22Rv1 (cell line): ENCODE measurements at regions not wholly inside any gene's neighbourhood (a gene's known extent, or its start where the extent isn't known, plus 50 kb on each side); places are given as distances from the start of the nearest gene placed in this dataset.
"Not testable (repeated sequence)": the region's sequence is repeated elsewhere in the genome, so short reads cannot be mapped to it uniquely, and the experiment has no call there.

ENCODE experiments used
- H3K27ac ChIP-seq: fragments of 450-650 bp; 2 replicates; pipeline ENCODE4 v1.5.1; 2017
- ZFX ChIP-seq: fragments of 450-650 bp; IDR thresholded peaks from 2 replicates; pipeline ENCODE4 v1.6.1; 2017; ENCODE audit warnings: antibody characterized with exemption, borderline replicate concordance
- TF ChIP-seq, protein P1 (sequence below): fragments of 450-650 bp; IDR thresholded peaks from 2 replicates; pipeline ENCODE4 v1.5.1; 2017; ENCODE audit warnings: mild to moderate bottlenecking

DNA sequence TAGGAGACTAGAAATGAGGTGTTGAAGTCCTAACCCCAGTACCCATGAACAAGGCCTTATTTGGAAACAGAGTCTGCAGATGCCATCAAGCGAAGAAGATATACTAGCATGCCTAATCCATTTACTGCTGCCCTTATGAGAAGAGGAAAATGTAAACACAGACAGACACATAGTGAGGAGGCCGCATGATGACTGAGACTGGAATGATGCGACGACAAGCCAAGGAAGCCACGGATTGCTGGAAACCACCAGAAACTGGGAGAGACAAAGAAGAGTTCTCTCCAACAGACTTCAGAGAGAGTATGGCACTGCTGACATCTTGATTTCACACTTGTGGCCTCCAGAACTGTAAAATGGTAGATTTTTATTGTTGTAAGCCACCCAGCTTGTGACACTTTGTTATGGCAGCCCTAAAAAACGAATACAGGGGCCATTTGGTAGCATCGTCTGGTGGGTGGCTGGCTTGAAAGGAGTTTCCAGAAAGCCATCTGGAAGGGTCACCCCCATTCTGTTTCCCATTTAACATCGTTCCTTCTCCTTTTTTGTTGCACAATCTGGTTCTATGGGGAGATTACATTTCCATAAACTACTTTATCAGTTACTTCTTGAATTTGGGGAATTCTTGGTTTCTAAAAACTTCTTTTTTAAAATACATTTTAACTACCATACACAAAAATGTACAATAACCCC, 193.1 kb downstream of the HSD17B3 start:
- no peak for TF ChIP-seq ZFX

DNA sequence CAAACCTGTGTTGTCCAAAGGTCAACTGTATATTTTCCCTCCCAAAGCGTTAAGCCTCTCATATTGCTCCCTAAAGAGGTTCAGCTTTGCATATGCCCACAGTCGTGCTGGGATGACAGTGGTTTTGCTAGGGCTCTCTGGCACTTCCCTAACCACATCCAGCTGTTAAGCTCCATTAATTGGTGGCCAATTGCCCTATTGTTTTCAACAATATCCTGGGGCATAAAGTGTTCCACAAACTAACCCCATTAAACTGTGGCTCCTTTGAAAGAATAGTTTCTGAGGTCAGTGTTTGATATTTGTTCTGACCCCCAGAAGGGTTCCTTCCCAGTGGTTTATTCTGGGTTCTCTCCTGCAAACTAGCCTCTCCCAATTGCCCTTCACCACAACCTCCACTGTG, 194.5 kb downstream of the HSD17B3 start:
- no peak overlapping the region for H3K27ac ChIP-seq
- no peak for TF ChIP-seq ZFX
- TF ChIP-seq, protein P1, sequence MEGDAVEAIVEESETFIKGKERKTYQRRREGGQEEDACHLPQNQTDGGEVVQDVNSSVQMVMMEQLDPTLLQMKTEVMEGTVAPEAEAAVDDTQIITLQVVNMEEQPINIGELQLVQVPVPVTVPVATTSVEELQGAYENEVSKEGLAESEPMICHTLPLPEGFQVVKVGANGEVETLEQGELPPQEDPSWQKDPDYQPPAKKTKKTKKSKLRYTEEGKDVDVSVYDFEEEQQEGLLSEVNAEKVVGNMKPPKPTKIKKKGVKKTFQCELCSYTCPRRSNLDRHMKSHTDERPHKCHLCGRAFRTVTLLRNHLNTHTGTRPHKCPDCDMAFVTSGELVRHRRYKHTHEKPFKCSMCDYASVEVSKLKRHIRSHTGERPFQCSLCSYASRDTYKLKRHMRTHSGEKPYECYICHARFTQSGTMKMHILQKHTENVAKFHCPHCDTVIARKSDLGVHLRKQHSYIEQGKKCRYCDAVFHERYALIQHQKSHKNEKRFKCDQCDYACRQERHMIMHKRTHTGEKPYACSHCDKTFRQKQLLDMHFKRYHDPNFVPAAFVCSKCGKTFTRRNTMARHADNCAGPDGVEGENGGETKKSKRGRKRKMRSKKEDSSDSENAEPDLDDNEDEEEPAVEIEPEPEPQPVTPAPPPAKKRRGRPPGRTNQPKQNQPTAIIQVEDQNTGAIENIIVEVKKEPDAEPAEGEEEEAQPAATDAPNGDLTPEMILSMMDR = no peak

More for the DNA sequence above, 193.1 kb downstream of the HSD17B3 start:
- H3K27ac ChIP-seq = no peak overlapping the region

DNA sequence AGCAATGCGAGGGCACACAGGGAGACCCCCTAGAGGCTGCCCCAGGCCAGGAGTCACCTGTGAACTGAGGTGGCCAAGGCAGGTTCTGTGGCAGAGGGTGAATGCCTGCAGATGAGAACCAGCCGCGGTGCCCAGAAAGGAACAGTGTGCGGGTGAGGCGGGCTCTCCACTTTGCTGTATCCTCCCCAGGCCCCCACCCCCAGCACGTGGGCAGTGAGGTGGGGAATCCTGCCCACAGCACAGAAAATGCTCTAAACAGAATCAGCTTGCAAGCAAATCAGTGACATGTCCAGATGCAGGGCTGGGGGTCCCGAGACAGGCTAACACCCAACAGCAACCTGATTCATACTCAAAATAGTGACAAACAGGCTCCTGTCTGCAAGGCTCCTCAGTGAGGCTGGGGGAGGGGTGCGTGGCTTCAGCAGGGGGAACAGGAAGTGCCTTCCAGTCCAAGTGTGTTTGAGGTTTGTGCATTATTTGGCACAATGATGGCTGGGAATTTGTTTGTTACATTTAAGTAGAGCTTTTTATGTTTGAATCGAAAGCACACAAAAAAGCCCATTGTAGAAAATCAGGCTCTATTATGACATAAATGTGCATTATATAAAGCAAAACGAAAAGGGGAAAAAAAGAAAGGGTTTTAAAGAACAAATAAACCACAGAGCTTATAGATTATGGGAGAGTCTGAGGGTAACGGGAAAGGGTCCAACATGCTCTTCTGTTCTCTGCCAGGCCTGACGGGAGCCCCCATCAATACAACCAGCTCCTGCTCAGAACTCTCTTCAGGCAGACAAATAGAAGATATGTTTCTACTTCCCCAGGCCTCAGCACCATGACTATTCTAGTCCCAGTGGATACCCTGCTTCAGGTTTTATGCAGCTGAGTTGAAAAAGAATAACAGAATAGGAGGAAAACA, 201.3 kb downstream of the HSD17B3 start:
- TF ChIP-seq, protein P1 = no peak
- TF ChIP-seq ZFX = no peak
- no peak overlapping the region for H3K27ac ChIP-seq

DNA sequence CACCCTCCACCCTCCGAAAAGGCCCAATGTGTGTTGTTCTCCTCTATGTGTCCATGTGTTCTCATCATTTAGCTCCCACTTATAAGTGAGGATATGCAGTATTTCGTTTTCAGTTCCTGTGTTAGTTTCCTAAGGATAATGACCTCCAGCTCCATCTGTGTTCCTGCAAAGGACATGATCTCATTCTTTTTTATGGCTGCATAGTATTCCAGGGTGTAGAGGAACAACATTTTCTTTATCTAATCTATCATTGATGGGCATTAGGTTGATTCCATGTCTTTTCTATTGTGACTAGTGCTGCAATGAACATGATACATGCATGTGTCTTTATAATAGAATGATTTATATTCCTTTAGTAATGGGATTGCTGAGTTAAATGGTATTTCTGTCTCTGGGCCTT, 211.3 kb downstream of the HSD17B3 start:
- H3K27ac ChIP-seq = not testable (repeated sequence)

DNA sequence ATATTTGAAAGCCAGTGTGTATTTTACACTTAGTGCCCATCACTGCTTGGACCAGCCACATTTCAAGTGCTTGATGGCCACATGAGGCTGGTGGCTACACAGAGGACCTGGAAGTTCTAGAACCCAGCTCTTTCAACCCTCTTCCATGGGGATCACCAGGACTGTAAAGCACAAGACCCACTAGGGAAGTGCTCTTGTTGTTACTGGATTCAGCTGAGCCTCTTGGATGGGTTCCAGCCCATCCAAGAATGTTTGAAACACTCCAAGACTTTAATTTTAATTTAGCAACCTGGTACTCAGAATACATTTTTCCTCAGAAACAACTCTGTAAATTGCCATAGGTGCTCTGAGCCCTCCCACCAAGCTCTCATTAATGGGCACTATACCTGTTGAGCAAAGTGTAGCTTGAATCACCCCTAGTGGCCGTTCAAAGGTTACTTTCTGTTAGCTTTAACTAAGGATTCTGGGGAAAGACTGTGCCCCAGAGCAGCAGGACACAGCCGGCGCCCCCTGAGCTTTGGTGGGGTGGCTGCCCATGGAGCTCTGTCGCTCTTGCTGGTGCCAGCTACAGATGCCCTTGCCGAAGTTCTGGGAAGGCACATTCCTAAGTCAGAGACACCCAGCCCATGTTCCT, 212.4 kb downstream of the HSD17B3 start:
- no peak for TF ChIP-seq ZFX
- TF ChIP-seq, protein P1 = no peak

DNA sequence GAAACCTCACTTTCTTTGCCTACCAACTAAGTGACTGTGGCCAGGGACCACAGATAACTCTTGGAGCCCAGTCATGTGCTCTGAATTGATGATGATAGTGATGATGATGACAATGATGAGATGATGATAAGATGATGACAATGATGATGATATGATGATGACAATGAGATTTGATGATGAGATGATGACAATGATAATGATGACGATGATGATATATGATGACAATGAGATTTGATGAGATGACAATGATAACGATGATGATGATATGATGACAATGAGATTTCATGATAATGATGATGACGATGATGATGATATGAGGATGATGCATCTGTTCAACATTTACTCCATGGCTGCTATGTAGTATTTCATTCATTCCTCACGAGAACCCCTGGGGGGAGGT, 213.0 kb downstream of the ERCC6L2 start:
- H3K27ac ChIP-seq = no peak overlapping the region
- TF ChIP-seq, protein P1 = no peak

More for the DNA sequence above, 212.4 kb downstream of the HSD17B3 start:
- no peak overlapping the region for H3K27ac ChIP-seq

DNA sequence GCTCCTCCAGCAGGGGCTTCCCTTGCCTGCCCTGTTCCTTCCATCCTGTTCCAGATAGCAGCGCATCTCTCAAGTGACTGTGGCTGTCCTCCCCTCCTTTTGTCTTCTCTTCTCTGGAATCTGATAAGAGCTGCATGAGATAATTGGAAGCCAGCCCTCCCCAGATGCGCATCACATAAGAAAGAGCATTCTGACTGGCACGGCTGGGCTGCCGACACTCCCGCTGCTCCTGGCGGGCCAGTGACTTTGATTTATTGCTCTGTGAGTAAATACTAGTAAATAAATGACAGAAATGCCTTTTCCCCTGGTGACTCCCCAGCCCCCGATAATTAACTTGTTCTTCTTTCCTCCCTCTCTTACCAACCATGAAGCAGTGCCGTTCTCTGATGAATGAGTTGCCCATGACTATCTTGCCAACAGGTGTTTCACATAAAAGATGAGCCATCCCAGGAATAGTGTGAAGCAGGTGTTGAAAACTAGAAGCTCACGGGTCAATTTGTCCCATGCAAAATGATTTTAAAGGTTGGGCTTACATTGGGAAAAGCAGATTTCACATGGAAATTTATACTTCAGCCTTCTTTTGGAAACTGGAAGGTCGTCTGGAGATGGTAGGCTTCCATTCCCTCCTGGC, 212.3 kb downstream of the ERCC6L2 start:
- no peak for TF ChIP-seq ZFX
- TF ChIP-seq, protein P1 = no peak
- H3K27ac ChIP-seq = no peak overlapping the region
